ENCODE measurements at regions not wholly inside any gene's neighbourhood (a gene's known extent, or its start where the extent isn't known, plus 50 kb on each side); places are given as distances from the start of the nearest gene placed in this dataset.

GRCh38 chr7:67882843-67883242 lies 886.2 kb downstream of the TYW1 start:
- TF ChIP-seq CTCF (IDR thresholded peaks at IDR 0.05; ENCODE audit: low read depth, low read length, missing control alignments), result no peak
- Histone ChIP-seq H3K27me3 (replicated peaks) (no peaks in the 10 kb centered on the region), H3K27ac (no peak overlapping the region), H3K36me3 (replicated peaks) (no peaks in the 10 kb centered on the region), H3K4me3 (ENCODE audit: low read depth, low read length) (no peak overlapping the region)
- in situ Hi-C loops (cut with HindIII; ENCODE audit: low pct_ligation_motif_present, low sequenced_read_pairs), result no loop called here
- no peak for DNase-seq

GRCh38 chr7:67890316-67890715 lies 893.7 kb downstream of the TYW1 start:
- TF ChIP-seq CTCF (IDR thresholded peaks at IDR 0.05; ENCODE audit: low read depth, low read length, missing control alignments), result no peak
- in situ Hi-C loops (cut with HindIII; ENCODE audit: low pct_ligation_motif_present, low sequenced_read_pairs), result no loop called here
- Histone ChIP-seq H3K27me3 (replicated peaks) (no peaks in the 10 kb centered on the region), H3K27ac (no peak overlapping the region), H3K36me3 (replicated peaks) (no peaks in the 10 kb centered on the region), H3K4me3 (ENCODE audit: low read depth, low read length) (no peak overlapping the region)
- no peak for DNase-seq

- in situ Hi-C loops (cut with HindIII; ENCODE audit: low pct_ligation_motif_present, low sequenced_read_pairs), result no loop called here
- DNase-seq, result no peak
- no peaks in the 10 kb centered on the region for H3K36me3 ChIP-seq (replicated peaks)
- H3K27me3 ChIP-seq (replicated peaks), result no peaks in the 10 kb centered on the region
- H3K27ac ChIP-seq, result no peak overlapping the region
- no peak overlapping the region for H3K4me3 ChIP-seq (ENCODE audit: low read depth, low read length)
- TF ChIP-seq CTCF (IDR thresholded peaks at IDR 0.05; ENCODE audit: low read depth, low read length, missing control alignments), result no peak
Measured at GRCh38 chr7:67894746-67895145, 898.1 kb downstream of the TYW1 start.

GRCh38 chr7:67896721-67897120 lies 900.1 kb downstream of the TYW1 start:
- Histone ChIP-seq H3K27me3 (replicated peaks) (no peaks in the 10 kb centered on the region), H3K27ac (no peak overlapping the region), H3K36me3 (replicated peaks) (no peaks in the 10 kb centered on the region), H3K4me3 (ENCODE audit: low read depth, low read length) (no peak overlapping the region)
- TF ChIP-seq CTCF (IDR thresholded peaks at IDR 0.05; ENCODE audit: low read depth, low read length, missing control alignments), result no peak
- no peak for DNase-seq
- in situ Hi-C loops (cut with HindIII; ENCODE audit: low pct_ligation_motif_present, low sequenced_read_pairs), result no loop called here

- no peak for TF ChIP-seq CTCF (IDR thresholded peaks at IDR 0.05; ENCODE audit: low read depth, low read length, missing control alignments)
- no peak for DNase-seq
- in situ Hi-C loops (cut with HindIII; ENCODE audit: low pct_ligation_motif_present, low sequenced_read_pairs), result no loop called here
- Histone ChIP-seq H3K4me3 (ENCODE audit: low read depth, low read length) (no peak overlapping the region), H3K27me3 (replicated peaks) (no peaks in the 10 kb centered on the region), H3K36me3 (replicated peaks) (no peaks in the 10 kb centered on the region), H3K27ac (no peak overlapping the region)
Measured at GRCh38 chr7:67900456-67900855, 903.8 kb downstream of the TYW1 start.

GRCh38 chr7:67901808-67902480 lies 905.3 kb downstream of the TYW1 start:
- no peak for TF ChIP-seq CTCF (IDR thresholded peaks at IDR 0.05; ENCODE audit: low read depth, low read length, missing control alignments)
- Histone ChIP-seq H3K27ac (no peak overlapping the region), H3K27me3 (replicated peaks) (no peaks in the 10 kb centered on the region), H3K36me3 (replicated peaks) (no peaks in the 10 kb centered on the region), H3K4me3 (ENCODE audit: low read depth, low read length) (no peak overlapping the region)
- DNase-seq, result no peak
- in situ Hi-C loops (cut with HindIII; ENCODE audit: low pct_ligation_motif_present, low sequenced_read_pairs), result no loop called here
